Pancreas (tissue), 10 donors: ENCODE measurements at regions not wholly inside any gene's neighbourhood (a gene's known extent, or its start where the extent isn't known, plus 50 kb on each side); places are given as distances from the start of the nearest gene placed in this dataset.

Source experiments
- ATAC-seq, 4 donors: fragments of 200-7000 bp; cut with Tn5 transposase; one replicate each; pipeline versions ENCODE4 v1.8.0 to v1.9.1; 2020; ENCODE audit warnings: mild to moderate bottlenecking in 4 of 4, moderate library complexity in 4 of 4
- DNase-seq, 6 donors: peaks; one replicate each; pipeline ENCODE4 v3.0.0-alpha.2; 2020
- FAIRE-seq: peaks from 2 replicates; lab custom pipeline; 2012; peaks lifted over from hg19 to GRCh38; lab: Jason Lieb, UNC
- H3K27ac ChIP-seq, 4 donors: fragments of 200-600 bp; sonication (generic); 1 replicate in 3 of 4; 2 replicates in 1 of 4; pipeline versions ENCODE4 v1.5.0 to v1.8.0; 2020
- H3K27me3 ChIP-seq, 4 donors: fragments of 200-600 bp; one replicate each; pipeline ENCODE4 v1.8.0; 2021
- H3K36me3 ChIP-seq, 3 donors: fragments of 200-600 bp; sonication (generic) in 1 of 3; one replicate each; pipeline versions ENCODE4 v1.5.0 to v1.8.0; 2020 to 2021
- H3K4me1 ChIP-seq, 3 donors: fragments of 200-600 bp; one replicate each; pipeline ENCODE4 v1.8.0; 2021
- H3K4me3 ChIP-seq, 4 donors: fragments of 200-600 bp; sonication (generic) in 2 of 4; one replicate each; pipeline versions ENCODE4 v1.5.0 to v1.8.0; 2020 to 2021
- H3K9me3 ChIP-seq, 4 donors: fragments of 200-600 bp; one replicate each; pipeline ENCODE4 v1.8.0; 2021
- CTCF ChIP-seq, 4 donors: fragments of 200-600 bp; sonication (generic) in 3 of 4; IDR thresholded peaks; one replicate each; pipeline versions ENCODE4 v1.5.0 to v1.8.0; 2021; ENCODE audit warnings: antibody characterized with exemption in 4 of 4
- WGBS, 2 donors: extraction: QIAGEN DNeasy Blood & Tissue Kit; methylation state at CpG; one replicate each; pipeline ENCODE4 v1.1.7; 2013; 5-methylcytosine and 5-hydroxymethylcytosine counted together
- intact Hi-C, 3 donors: fragments of 100-400 bp; cut with DNase I; formaldehyde crosslinking; loops; one replicate each; pipeline versions ENCODE4 v1.11.1 to v1.14.2; 2022
- donor health status: healthy with polysubstance abuse.
- donor health status: DM: no; HTN: no; CAD: no; lungs with moderate emphysema.
- donor health status: DM: no; HTN: no; CAD: no.
- donor health status: control.
- donor health status: control.
- donor health status: Bipolar disorder and iron deficiency.
- donor health status: DM: yes; HTN: yes; CAD: no.
- donor health status: DM: no; HTN: no; CAD: no.
- donor health status: DM: no; HTN: no; CAD: no.
- donor health status: DM: yes; HTN: yes; CAD: no.

DNA sequence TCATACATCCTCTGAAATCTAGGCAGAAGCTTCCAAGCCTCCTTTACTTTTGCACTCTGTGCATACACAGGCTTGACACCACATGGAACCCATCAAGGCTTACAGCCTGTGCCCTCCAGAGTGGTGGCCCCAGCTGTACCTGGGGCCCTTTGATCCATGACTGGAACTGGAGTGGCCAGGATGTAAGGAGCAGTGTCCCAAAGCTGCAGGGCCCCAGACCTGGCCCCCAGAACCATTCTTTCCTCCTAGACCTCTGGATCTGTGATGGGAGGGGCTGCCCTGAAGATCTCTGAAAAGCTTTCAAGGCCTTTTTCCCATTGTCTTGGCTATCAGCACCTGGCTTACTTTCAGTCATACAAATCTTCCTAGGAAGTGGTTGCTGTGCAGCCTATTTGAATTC, 63.1 kb upstream of the NOL4 start:
- DNase-seq, result no peak

GRCh38 chr18:34292594-34292993, 67.9 kb upstream of the NOL4 start:
- Histone ChIP-seq H3K36me3 (no peaks in the 10 kb centered on the region), H3K4me3 (no peak overlapping the region), H3K9me3 (no peaks in the 10 kb centered on the region), H3K4me1 (no peaks in the 10 kb centered on the region), H3K27me3 (no peaks in the 10 kb centered on the region), H3K27ac (no peak overlapping the region)
- DNase-seq, result no peak
- FAIRE-seq, result no peak
- no peak for ATAC-seq
- WGBS, 2 donors, result 30 to 42% methylated on average over 2 of the region's 2 CpGs
- intact Hi-C loops, result no loop called here
- no peak for TF ChIP-seq CTCF (IDR thresholded peaks at IDR 0.05)

More for the DNA sequence above, 63.1 kb upstream of the NOL4 start:
- no peak for TF ChIP-seq CTCF (IDR thresholded peaks at IDR 0.05)
- ATAC-seq, result no peak
- no peak overlapping the region for H3K4me3 ChIP-seq
- no peak overlapping the region for H3K27ac ChIP-seq
- H3K9me3 ChIP-seq, result no peaks in the 10 kb centered on the region
- H3K27me3 ChIP-seq, result no peaks in the 10 kb centered on the region
- no peak for FAIRE-seq
- no peaks in the 10 kb centered on the region for H3K36me3 ChIP-seq
- no peaks in the 10 kb centered on the region for H3K4me1 ChIP-seq
- intact Hi-C loops, result no loop called here

DNA sequence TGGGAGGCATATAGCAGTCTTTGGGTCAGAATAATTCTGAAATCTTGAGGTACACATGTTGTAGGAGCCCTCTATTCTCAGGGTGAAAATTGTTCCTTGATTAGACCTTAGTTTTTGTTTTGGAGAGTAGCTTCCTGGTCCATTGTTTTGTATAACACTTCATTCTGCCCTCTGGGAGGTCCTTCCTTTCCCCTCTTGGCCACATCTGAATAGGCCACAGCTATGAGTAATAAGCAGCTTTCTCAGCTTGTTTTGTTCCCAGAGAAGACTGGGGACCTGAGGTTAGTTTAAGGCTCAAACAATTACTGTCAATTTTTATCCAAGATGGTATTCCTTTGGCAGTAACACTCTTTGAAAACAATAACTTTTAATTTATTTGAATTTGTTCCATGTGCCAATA, 72.6 kb upstream of the NOL4 start:
- TF ChIP-seq CTCF (IDR thresholded peaks at IDR 0.05), result no peak
- FAIRE-seq (no peak), ATAC-seq (no peak), DNase-seq (no peak)
- H3K4me3 ChIP-seq, result no peak overlapping the region
- intact Hi-C loops, result no loop called here
- H3K9me3 ChIP-seq, result no peaks in the 10 kb centered on the region
- H3K4me1 ChIP-seq, result no peaks in the 10 kb centered on the region
- no peaks in the 10 kb centered on the region for H3K36me3 ChIP-seq
- H3K27ac ChIP-seq, result no peak overlapping the region
- H3K27me3 ChIP-seq, result no peaks in the 10 kb centered on the region

DNA sequence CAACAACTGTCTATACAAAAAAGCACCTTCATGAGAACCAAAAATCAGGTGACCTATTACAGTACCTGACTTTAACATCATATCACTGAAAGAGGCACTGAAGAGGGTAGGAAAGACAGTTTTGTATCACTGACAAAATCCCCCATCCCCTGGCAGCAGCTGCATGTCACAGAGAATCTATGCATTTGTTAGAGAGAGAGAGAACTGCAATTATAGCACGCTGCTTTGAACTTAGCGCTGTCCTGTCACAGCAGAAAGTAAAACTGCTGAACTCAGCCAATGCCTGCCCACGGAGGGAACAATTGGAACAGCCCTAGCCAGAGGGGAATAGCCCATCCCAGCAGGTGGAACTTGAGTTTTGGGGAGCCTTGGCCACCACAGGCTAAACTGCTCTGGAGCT, 75.1 kb upstream of the NOL4 start:
- no peaks in the 10 kb centered on the region for H3K4me1 ChIP-seq
- no peak for FAIRE-seq
- H3K27me3 ChIP-seq, result no peaks in the 10 kb centered on the region
- DNase-seq, result no peak
- H3K27ac ChIP-seq, result no peak overlapping the region
- TF ChIP-seq CTCF (IDR thresholded peaks at IDR 0.05), result no peak
- 69 to 80% methylated on average over 3 of the region's 3 CpGs for WGBS, 2 donors
- peaks cover 0 to 4% (median 0%) of the 10 kb centered on the region in 4 donors for H3K9me3 ChIP-seq
- no peaks in the 10 kb centered on the region for H3K36me3 ChIP-seq
- H3K4me3 ChIP-seq, result no peak overlapping the region
- intact Hi-C loops, result no loop called here
- no peak for ATAC-seq

- DNase-seq (no peak), ATAC-seq (no peak), FAIRE-seq (no peak)
- 19 to 25% methylated on average over 1 of the region's 1 CpG for WGBS, 2 donors
- H3K9me3 ChIP-seq, result no peaks in the 10 kb centered on the region
- H3K4me1 ChIP-seq, result no peaks in the 10 kb centered on the region
- H3K27me3 ChIP-seq, result no peaks in the 10 kb centered on the region
- H3K36me3 ChIP-seq, result no peaks in the 10 kb centered on the region
- intact Hi-C loops, result no loop called here
- no peak for TF ChIP-seq CTCF (IDR thresholded peaks at IDR 0.05)
- no peak overlapping the region for H3K4me3 ChIP-seq
- H3K27ac ChIP-seq, result no peak overlapping the region
Measured at GRCh38 chr18:34311468-34311867, 86.8 kb upstream of the NOL4 start.
